ENCODE measurements at regions not wholly inside any gene's neighbourhood (a gene's known extent, or its start where the extent isn't known, plus 50 kb on each side); places are given as distances from the start of the nearest gene placed in this dataset.

DNA sequence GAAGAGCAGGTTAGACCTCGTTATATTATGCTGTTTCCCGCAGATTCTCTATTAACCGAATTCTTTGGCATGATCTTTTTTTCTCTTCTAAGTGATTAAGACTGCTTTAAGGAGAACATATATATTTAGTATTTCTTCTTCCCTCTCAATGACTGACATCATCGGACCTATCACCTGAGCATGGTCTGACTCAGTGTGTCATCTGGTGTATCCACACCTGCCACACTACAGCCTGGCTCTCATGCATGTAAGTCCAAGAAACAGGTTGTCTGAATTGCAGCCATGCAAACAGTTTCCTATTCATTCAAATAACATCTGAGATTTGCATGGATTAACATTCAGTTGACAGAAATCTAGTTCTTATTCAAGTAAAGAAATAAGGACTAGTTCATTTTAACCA, 55.1 kb upstream of the CWC22 start:
- H3K4me1 ChIP-seq (ENCODE audit: control insufficient read depth, insufficient read depth, low read length), result no peaks in the 10 kb centered on the region
- TF ChIP-seq ZNF529 (tag by site-specific recombination; IDR thresholded peaks at IDR 0.05; ENCODE audit: insufficient replicate concordance) (no peak), ZBTB48 (tag by site-specific recombination; IDR thresholded peaks at IDR 0.05) (no peak), ZNF501 (tag by site-specific recombination; IDR thresholded peaks at IDR 0.05) (no peak), ZNF140 (tag by site-specific recombination; IDR thresholded peaks at IDR 0.05) (no peak), ZNF449 (tag by site-specific recombination; IDR thresholded peaks at IDR 0.05) (no peak), ELK4 (IDR thresholded peaks at IDR 0.05; ENCODE audit: borderline replicate concordance, low read depth, low read length) (no peak), ZNF654 (tag by site-specific recombination; IDR thresholded peaks at IDR 0.05; ENCODE audit: low read depth) (no peak)
- H3K9me3 ChIP-seq (ENCODE audit: control insufficient read depth, insufficient read depth, low read depth, low read length), result no peaks in the 10 kb centered on the region
- ChIA-PET CTCF (interaction anchor here (1.2 to 1.3 kb wide), 3 partner anchors 15 to 164 kb away, joined by 3 to 6 read pairs (median 4); no protein-coding TSS in a partner anchor), POLR2A (no interaction called here)
- H3K36me3 ChIP-seq (ENCODE audit: control insufficient read depth in 2 of 2, insufficient read depth in 1 of 2, low read length in 2 of 2), result no peaks in the 10 kb centered on the region
- H3K4me3 ChIP-seq (ENCODE audit: low read depth, low read length), result no peak overlapping the region
- H3K27ac ChIP-seq (ENCODE audit: extremely low read depth, low read depth, low read length), result no peak overlapping the region

- Histone ChIP-seq H3K4me1 (ENCODE audit: control insufficient read depth, insufficient read depth, low read length) (no peaks in the 10 kb centered on the region), H3K4me3 (ENCODE audit: low read depth, low read length) (no peak overlapping the region), H3K36me3 (ENCODE audit: control insufficient read depth in 2 of 2, insufficient read depth in 1 of 2, low read length in 2 of 2) (no peaks in the 10 kb centered on the region), H3K27ac (ENCODE audit: extremely low read depth, low read depth, low read length) (no peak overlapping the region), H3K9me3 (ENCODE audit: control insufficient read depth, insufficient read depth, low read depth, low read length) (no peaks in the 10 kb centered on the region)
- POLR2A ChIA-PET, result no interaction called here
- CTCF ChIA-PET, result interaction anchor here (1.1 to 1.3 kb wide), 4 partner anchors 10 to 163 kb away, joined by 3 to 6 read pairs (median 4); no protein-coding TSS in a partner anchor
- TF ChIP-seq ZNF776 (tag by site-specific recombination; IDR thresholded peaks at IDR 0.05; ENCODE audit: borderline replicate concordance), result no peak
- no peak for TF ChIP-seq SP2 (tag by site-specific recombination; IDR thresholded peaks at IDR 0.05)
- TF ChIP-seq, protein P1, sequence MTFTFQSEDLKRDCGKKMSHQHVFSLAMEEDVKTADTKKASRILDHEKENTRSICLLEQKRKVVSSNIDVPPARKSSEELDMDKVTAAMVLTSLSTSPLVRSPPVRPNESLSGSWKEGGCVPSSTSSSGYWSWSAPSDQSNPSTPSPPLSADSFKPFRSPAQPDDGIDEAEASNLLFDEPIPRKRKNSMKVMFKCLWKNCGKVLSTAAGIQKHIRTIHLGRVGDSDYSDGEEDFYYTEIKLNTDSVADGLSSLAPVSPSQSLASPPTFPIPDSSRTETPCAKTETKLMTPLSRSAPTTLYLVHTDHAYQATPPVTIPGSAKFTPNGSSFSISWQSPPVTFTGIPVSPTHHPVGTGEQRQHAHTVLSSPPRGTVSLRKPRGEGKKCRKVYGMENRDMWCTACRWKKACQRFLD (tag by site-specific recombination; IDR thresholded peaks at IDR 0.05), result no peak
- TF ChIP-seq ZNF112 (tag by site-specific recombination; IDR thresholded peaks at IDR 0.05), result no peak
- TF ChIP-seq, protein P2, sequence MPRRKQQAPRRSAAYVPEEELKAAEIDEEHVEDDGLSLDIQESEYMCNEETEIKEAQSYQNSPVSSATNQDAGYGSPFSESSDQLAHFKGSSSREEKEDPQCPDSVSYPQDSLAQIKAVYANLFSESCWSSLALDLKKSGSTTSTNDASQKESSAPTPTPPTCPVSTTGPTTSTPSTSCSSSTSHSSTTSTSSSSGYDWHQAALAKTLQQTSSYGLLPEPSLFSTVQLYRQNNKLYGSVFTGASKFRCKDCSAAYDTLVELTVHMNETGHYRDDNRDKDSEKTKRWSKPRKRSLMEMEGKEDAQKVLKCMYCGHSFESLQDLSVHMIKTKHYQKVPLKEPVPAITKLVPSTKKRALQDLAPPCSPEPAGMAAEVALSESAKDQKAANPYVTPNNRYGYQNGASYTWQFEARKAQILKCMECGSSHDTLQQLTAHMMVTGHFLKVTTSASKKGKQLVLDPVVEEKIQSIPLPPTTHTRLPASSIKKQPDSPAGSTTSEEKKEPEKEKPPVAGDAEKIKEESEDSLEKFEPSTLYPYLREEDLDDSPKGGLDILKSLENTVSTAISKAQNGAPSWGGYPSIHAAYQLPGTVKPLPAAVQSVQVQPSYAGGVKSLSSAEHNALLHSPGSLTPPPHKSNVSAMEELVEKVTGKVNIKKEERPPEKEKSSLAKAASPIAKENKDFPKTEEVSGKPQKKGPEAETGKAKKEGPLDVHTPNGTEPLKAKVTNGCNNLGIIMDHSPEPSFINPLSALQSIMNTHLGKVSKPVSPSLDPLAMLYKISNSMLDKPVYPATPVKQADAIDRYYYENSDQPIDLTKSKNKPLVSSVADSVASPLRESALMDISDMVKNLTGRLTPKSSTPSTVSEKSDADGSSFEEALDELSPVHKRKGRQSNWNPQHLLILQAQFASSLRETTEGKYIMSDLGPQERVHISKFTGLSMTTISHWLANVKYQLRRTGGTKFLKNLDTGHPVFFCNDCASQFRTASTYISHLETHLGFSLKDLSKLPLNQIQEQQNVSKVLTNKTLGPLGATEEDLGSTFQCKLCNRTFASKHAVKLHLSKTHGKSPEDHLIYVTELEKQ (tag by site-specific recombination; IDR thresholded peaks at IDR 0.05; ENCODE audit: borderline replicate concordance), result no peak
- TF ChIP-seq ZNF843 (tag by site-specific recombination; IDR thresholded peaks at IDR 0.05), result no peak
- TF ChIP-seq ZEB2 (tag by site-specific recombination; IDR thresholded peaks at IDR 0.05), result no peak
- TF ChIP-seq ZNF423 (tag by site-specific recombination; IDR thresholded peaks at IDR 0.05), result no peak
- TF ChIP-seq, protein P3, sequence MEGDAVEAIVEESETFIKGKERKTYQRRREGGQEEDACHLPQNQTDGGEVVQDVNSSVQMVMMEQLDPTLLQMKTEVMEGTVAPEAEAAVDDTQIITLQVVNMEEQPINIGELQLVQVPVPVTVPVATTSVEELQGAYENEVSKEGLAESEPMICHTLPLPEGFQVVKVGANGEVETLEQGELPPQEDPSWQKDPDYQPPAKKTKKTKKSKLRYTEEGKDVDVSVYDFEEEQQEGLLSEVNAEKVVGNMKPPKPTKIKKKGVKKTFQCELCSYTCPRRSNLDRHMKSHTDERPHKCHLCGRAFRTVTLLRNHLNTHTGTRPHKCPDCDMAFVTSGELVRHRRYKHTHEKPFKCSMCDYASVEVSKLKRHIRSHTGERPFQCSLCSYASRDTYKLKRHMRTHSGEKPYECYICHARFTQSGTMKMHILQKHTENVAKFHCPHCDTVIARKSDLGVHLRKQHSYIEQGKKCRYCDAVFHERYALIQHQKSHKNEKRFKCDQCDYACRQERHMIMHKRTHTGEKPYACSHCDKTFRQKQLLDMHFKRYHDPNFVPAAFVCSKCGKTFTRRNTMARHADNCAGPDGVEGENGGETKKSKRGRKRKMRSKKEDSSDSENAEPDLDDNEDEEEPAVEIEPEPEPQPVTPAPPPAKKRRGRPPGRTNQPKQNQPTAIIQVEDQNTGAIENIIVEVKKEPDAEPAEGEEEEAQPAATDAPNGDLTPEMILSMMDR (tag by site-specific recombination; IDR thresholded peaks at IDR 0.05), result no peak
- no peak for TF ChIP-seq ZFP41 (tag by site-specific recombination; IDR thresholded peaks at IDR 0.05; ENCODE audit: borderline replicate concordance)
- no peak for TF ChIP-seq HOXD13 (CRISPR knock-in tag; IDR thresholded peaks at IDR 0.05; ENCODE audit: borderline replicate concordance)
- TF ChIP-seq ZNF624 (tag by site-specific recombination; IDR thresholded peaks at IDR 0.05), result no peak
Observed at GRCh38 chr2:180061546-180061945, 54.4 kb upstream of the CWC22 start.
